SKM-1 treated with dmso at 0.1 percent for 144 hours (cell line): ENCODE measurements at regions not wholly inside any gene's neighbourhood (a gene's known extent, or its start where the extent isn't known, plus 50 kb on each side); places are given as distances from the start of the nearest gene placed in this dataset.

Experiments
- DNase-seq: peaks from one replicate; lab custom pipeline; 2025; ENCODE audit not compliant: unreplicated experiment; lab: John Stamatoyannopoulos, UW

DNA sequence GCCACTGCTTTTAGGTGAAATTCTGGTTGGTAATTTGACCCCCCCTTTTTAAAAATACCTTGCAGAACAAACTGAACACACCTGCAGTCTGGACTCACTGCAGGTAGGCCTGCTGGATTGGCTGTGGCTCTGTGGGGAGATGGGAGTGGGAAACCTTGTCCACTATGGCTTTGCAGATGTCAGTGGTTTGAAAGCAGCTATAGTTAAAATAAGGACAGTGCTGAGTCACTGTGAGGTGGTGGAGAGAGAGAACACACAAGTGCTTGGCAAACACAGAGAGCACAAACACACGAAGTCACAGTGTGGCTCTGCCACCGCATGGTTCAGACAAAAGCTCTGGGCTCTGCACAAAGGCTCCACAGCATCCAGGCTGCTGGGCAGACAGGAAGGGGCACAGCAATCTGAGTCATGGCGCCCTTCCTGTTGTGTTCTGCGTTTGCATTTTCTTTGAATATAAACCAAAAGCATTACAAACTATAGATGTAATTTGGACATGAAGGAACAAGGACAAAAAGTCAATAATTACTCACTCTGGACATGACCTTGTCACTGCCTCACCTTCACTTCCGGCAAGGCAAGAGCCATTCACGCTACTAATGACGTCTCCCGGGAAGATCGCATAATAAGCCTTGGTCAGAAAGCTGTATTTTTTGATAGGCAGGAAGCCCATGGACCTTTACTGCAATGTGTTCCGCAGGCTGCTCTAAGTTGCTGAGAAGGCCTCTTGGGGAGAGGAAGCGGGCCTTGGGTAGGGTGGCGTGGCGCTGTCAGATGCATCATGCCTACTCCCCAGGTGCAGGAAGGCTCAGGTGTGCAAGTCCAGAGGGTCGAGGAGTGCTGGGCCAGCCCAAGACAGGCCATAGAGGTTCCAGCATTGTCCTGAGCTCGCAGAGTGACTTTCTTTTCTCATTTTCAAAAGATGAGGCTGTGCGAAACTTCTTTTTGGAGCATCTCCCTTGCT is 60.1 kb upstream of the MED9 start:
- no peak for DNase-seq

GRCh38 chr17:17417718-17418181 is 59.0 kb upstream of the MED9 start:
- no peak for DNase-seq

DNA sequence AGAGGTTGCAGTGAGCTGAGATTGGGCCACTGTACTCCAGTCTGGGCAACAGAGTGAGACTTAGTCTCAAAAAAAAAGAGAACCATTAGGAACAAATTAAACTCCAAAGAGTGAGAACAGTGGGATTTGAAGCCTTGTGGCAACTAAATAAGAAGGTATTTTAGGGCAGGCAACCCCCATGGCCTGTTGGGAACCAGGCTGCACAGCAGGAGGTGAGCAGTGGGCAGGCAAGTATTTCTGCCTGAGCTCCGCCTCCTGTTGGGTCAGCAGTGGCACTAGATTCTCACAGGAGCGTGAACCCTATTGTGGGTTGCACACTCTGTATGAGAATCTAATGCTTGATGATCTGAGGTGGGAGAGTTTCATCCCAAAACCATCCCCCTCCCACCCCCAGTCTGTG is 57.6 kb upstream of the MED9 start:
- no peak for DNase-seq

GRCh38 chr17:17419631-17420030 is 57.2 kb upstream of the MED9 start:
- DNase-seq = no peak

- no peak for DNase-seq
Measured at GRCh38 chr17:17420082-17420481, 56.7 kb upstream of the MED9 start.

GRCh38 chr17:17420561-17421269 is 56.1 kb upstream of the MED9 start:
- no peak for DNase-seq

DNA sequence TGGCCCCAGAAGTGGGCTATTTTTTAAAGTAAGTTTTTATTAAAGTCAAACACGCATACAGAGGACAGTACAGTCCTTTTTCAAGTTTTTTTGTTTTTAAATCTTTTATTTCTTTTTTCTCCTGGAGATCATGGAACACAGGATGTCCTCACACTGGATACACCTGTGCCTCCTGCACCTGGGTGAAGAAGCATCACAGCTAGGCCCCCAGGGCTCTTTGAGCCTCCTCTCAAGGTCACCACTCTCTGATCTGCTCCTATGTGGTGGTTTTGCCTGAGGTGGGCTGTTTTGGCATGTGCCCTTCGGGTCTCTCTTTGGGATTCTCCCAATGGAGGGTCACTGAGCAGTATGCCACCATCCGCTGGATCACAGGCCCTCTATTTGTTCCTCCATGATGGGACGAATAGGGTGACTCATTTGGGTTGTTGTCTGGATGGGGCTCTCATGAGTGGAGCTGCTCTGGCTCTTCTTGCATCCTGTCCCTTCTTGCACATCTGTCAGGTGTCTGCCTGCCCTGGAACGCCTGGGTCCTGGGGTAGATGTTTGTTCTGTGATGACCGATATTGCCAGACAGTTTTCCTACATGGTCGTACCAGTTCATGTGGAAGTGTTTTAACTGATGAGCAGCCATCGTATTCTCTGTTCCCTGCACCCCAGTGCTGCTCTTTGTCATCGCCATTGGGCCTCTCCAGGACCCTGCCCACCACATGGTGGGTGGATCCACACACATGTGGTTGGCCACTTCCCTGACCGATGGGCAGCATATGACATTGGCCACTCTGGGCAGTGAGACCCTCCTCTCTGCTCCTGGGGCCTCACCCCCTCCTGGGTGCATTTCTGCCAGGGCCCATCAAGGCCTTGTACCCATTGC is 55.2 kb upstream of the MED9 start:
- no peak for DNase-seq

DNA sequence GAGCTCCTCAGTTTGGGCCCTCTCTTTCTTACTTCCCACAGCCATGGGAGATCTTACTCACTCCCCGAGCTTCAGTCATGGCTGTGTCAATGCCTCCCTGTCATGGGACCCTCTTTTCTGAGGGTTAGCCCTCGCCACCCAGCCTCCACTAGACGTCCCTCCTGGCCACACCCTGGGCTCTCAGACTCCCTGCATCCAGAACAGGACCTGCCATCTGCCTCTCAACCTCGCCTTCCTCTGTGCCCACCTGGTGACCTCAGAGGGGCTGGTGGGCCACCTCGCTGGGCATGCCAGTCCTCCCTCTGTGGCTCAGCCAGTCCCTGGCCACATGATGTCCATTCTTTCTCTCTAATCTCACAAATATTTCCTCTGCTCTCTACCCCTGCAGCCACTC is 54.6 kb upstream of the MED9 start:
- no peak for DNase-seq

GRCh38 chr17:17422641-17423040 is 54.2 kb upstream of the MED9 start:
- no peak for DNase-seq

GRCh38 chr17:17423656-17424055 is 53.1 kb upstream of the MED9 start:
- no peak for DNase-seq

GRCh38 chr17:17424552-17424951 is 52.2 kb upstream of the MED9 start:
- DNase-seq = no peak

GRCh38 chr17:17425005-17425404 is 51.8 kb upstream of the MED9 start:
- DNase-seq = no peak

DNA sequence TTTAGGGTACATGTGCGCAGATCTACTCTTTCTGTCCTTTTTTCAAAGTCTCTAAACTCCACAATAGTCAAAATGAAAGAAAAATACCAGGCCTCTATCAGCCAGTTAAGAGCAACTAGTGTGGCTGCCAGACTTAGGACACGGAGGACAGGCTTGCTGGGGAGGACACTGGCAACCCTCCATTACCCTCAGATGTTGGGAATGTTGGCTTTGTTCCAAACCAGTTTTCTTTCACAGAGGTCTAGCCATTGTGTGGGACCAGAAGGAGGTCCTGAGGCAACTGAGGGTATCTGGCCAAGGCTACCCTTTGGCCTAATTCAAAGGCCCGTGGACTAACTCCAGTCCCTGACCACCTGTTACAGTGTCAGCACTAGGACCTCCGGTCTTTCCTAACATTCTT is 51.2 kb upstream of the MED9 start:
- no peak for DNase-seq

DNA sequence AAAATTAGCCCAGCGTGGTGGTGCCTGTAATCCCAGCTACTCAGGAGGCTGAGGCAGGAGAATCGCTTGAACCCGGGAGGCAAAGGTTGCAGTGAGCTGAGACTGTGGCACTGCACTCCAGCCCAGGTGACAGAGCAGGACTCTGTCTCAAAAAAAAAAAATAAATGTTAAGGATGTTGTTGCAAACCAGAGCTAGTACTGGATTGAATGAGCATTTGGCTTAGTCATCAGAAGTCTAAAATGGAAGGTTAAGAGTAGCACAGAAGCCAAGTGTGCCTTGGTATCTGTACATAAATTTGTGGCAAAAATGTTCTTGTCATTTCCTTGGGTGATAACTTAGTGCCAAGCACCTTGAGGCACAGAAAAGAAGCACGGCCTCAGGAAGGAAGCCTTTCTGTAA is 50.6 kb upstream of the MED9 start:
- DNase-seq = no peak
